CD4-positive, alpha-beta T cell (primary cell): ENCODE measurements at regions not wholly inside any gene's neighbourhood (a gene's known extent, or its start where the extent isn't known, plus 50 kb on each side); places are given as distances from the start of the nearest gene placed in this dataset.

Experiments
- ATAC-seq: fragments of 200-7000 bp; cut with Tn5 transposase; one replicate; pipeline ENCODE4 v1.10.0; 2022; ENCODE audit warnings: mild to moderate bottlenecking; ENCODE audit not compliant: poor library complexity
- CTCF ChIA-PET: fragments of 350-600 bp; sonication (Branson Sonifier 250); formaldehyde crosslinking; loops from one replicate; lab custom pipeline; 2021; ENCODE audit warnings: antibody characterized with exemption, inconsistent platforms; lab: Charles Lee
- POLR2A ChIA-PET: fragments of 350-600 bp; sonication (Branson Sonifier 250); formaldehyde crosslinking; loops from one replicate; lab custom pipeline; 2021; ENCODE audit warnings: antibody characterized with exemption, inconsistent platforms; lab: Charles Lee
- DNase-seq, 14 experiments: peaks; one replicate each; pipeline ENCODE4 v3.0.0-alpha.2; 2013 to 2020; ENCODE audit warnings: mixed read lengths in 2 of 14
- H3K27ac ChIP-seq, 2 donors: one replicate each; pipeline versions ENCODE4 v1.5.1 to v1.7.0; 2013; ENCODE audit warnings: low read length in 2 of 2, low read depth in 1 of 2, mild to moderate bottlenecking in 1 of 2
- H3K27me3 ChIP-seq, 2 experiments: 1 replicate in 1 of 2; 2 replicates in 1 of 2; pipeline versions ENCODE4 v1.6.1 to v1.7.0; 2013; ENCODE audit warnings: low read length in 2 of 2, control low read depth in 1 of 2, mild to moderate bottlenecking in 1 of 2, moderate library complexity in 1 of 2; ENCODE audit not compliant: insufficient read depth in 2 of 2, control insufficient read depth in 1 of 2
- H3K36me3 ChIP-seq: one replicate; pipeline ENCODE4 v1.6.1; 2013; ENCODE audit warnings: low read length, control low read depth; ENCODE audit not compliant: insufficient read depth
- H3K4me1 ChIP-seq: one replicate; pipeline ENCODE4 v1.6.1; 2013; ENCODE audit warnings: low read length, control low read depth; ENCODE audit not compliant: insufficient read depth
- H3K4me3 ChIP-seq: one replicate; pipeline ENCODE4 v1.5.1; 2013; ENCODE audit warnings: mild to moderate bottlenecking, low read length, moderate library complexity
- H3K9me3 ChIP-seq, 2 experiments: 1 replicate in 1 of 2; 2 replicates in 1 of 2; pipeline versions ENCODE4 v1.6.1 to v1.7.0; 2013; ENCODE audit warnings: low read length in 2 of 2, mild to moderate bottlenecking in 2 of 2, control low read depth in 1 of 2, moderate library complexity in 1 of 2; ENCODE audit not compliant: control insufficient read depth in 1 of 2, insufficient read depth in 1 of 2
- H3K27ac Mint-ChIP-seq: one replicate; pipeline ENCODE4 v1.8.0; 2020; ENCODE audit warnings: mixed read lengths
- H3K27me3 Mint-ChIP-seq: one replicate; pipeline ENCODE4 v1.8.0; 2021; ENCODE audit warnings: mixed read lengths
- H3K36me3 Mint-ChIP-seq: one replicate; pipeline ENCODE4 v1.8.0; 2021; ENCODE audit warnings: low read depth, mixed read lengths
- H3K4me1 Mint-ChIP-seq: one replicate; pipeline ENCODE4 v1.8.0; 2021; ENCODE audit warnings: low read depth, mixed read lengths
- H3K4me3 Mint-ChIP-seq: one replicate; pipeline ENCODE4 v1.8.0; 2020; ENCODE audit warnings: mild to moderate bottlenecking, mixed read lengths
- H3K9me3 Mint-ChIP-seq: one replicate; pipeline ENCODE4 v1.8.0; 2020; ENCODE audit warnings: mixed read lengths
- intact Hi-C, 2 experiments: fragments of 100-400 bp; cut with DNase I in 1 of 2; cut with micrococcal nuclease in 1 of 2; formaldehyde crosslinking; loops; one replicate each; pipeline versions ENCODE4 v1.15.1 to v1.9.0; 2023 to 2025; cut with DNase I, micrococcal nuclease
- TF ChIP-seq, protein P1 (sequence below): fragments of 200-600 bp; IDR thresholded peaks from one replicate; pipeline ENCODE4 v1.8.0; 2022; ENCODE audit warnings: antibody characterized with exemption, mild to moderate bottlenecking

DNA sequence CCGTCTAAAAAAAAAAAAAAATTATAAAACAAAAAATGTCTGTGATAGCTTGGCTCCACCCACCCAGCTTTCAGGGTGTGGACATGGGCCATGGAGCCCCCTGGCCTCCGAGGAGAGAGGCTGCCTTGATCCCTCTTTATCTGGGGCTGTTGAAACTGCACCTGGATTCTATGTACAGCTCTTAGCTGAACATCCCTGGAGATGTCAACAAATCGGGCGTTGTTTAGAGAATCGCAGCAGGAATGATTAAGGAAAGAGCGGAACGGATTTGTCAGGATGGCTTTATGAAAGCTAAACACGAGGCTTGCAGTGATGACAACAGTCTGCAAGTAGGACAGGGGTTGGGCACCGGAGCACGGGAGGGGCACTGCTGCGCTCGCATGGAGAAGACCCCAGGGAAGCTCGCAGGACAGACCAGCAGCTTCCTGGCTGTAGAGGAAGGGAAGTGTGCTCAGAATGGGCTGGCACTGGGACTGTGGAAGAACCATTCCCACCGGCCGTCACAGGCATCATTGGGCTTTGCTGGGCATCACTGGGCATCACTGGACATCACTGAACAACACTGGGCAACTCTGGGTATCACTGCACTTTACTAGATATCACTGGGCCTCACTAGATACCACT is 195.8 kb upstream of the FOXF1 start:
- H3K27me3 Mint-ChIP-seq, result peaks cover 10% of the 10 kb centered on the region
- H3K27ac Mint-ChIP-seq, result no peak overlapping the region
- no peaks in the 10 kb centered on the region for H3K4me1 ChIP-seq
- ATAC-seq (no peak), DNase-seq (no peak)
- intact Hi-C loops, result no loop called here
- H3K27ac ChIP-seq, result no peak overlapping the region
- no peaks in the 10 kb centered on the region for H3K9me3 ChIP-seq
- POLR2A ChIA-PET, result no interaction called here
- TF ChIP-seq, protein P1, sequence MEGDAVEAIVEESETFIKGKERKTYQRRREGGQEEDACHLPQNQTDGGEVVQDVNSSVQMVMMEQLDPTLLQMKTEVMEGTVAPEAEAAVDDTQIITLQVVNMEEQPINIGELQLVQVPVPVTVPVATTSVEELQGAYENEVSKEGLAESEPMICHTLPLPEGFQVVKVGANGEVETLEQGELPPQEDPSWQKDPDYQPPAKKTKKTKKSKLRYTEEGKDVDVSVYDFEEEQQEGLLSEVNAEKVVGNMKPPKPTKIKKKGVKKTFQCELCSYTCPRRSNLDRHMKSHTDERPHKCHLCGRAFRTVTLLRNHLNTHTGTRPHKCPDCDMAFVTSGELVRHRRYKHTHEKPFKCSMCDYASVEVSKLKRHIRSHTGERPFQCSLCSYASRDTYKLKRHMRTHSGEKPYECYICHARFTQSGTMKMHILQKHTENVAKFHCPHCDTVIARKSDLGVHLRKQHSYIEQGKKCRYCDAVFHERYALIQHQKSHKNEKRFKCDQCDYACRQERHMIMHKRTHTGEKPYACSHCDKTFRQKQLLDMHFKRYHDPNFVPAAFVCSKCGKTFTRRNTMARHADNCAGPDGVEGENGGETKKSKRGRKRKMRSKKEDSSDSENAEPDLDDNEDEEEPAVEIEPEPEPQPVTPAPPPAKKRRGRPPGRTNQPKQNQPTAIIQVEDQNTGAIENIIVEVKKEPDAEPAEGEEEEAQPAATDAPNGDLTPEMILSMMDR, result no peak
- no peaks in the 10 kb centered on the region for H3K36me3 ChIP-seq
- no peak overlapping the region for H3K4me3 Mint-ChIP-seq
- H3K4me1 Mint-ChIP-seq, result no peaks in the 10 kb centered on the region
- no peaks in the 10 kb centered on the region for H3K9me3 Mint-ChIP-seq
- no peak overlapping the region for H3K4me3 ChIP-seq
- H3K27me3 ChIP-seq, result peaks cover 0 to 3% of the 10 kb centered on the region in 2 experiments
- CTCF ChIA-PET, result no interaction called here
- no peaks in the 10 kb centered on the region for H3K36me3 Mint-ChIP-seq

DNA sequence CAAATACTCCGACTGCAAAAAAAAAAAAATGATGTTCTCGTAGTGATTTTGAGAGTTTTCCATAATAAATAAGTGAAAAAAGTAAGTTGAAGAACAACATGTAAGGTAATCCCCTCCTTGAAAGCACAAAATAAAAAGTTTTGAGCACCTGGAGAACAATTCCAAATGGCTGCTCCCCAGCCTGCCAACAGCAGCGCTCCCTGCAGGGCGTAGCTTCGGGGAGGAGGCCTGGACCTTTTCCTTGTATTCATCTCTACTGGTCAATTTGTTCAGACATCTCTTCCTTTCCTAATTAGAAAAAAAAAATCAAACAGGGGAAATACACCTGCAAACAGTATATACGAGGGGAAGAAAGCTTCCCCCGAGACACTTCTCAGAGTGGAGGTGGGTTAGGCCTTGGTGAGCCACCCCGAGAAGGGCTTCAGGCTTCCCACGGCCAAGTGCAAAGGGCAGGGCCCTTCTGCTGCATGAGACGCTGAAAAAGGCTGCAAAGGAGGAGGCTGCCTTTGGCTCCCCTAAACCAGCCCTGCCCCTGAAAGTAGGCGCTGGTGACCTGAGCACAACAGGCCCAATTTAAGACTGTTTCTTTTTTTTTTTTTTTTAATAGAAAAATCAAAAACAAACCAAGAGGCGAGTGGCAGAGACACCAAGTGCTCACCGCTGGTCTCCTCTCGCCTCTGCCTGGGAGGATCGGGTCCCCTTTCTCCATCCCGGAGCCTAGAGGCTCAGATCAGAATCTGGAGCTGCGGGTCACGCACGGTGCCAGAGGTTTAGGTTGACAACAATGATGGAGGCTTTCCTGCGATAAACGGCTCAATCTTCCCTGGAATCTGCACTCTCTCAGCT is 193.1 kb upstream of the FOXF1 start:
- Histone ChIP-seq H3K4me3 (no peak overlapping the region), H3K4me1 (no peaks in the 10 kb centered on the region), H3K27ac (no peak overlapping the region), H3K9me3 (no peaks in the 10 kb centered on the region), H3K27me3 (peaks cover 0 to 4% of the 10 kb centered on the region in 2 experiments), H3K36me3 (no peaks in the 10 kb centered on the region)
- H3K4me1 Mint-ChIP-seq, result no peaks in the 10 kb centered on the region
- H3K27me3 Mint-ChIP-seq, result peaks cover 11% of the 10 kb centered on the region
- H3K4me3 Mint-ChIP-seq, result no peak overlapping the region
- intact Hi-C loops, result no loop called here
- no peaks in the 10 kb centered on the region for H3K9me3 Mint-ChIP-seq
- ATAC-seq (peak; percentile 34), DNase-seq (peak in 1 of 14 experiments; percentile 8)
- ChIA-PET POLR2A (interaction anchor here (0.5 kb wide), 1 partner anchor 527 kb away, joined by 3 read pairs; no protein-coding TSS in a partner anchor), CTCF (no interaction called here)
- TF ChIP-seq, protein P1, result no peak
- H3K27ac Mint-ChIP-seq, result no peak overlapping the region
- H3K36me3 Mint-ChIP-seq, result no peaks in the 10 kb centered on the region

DNA sequence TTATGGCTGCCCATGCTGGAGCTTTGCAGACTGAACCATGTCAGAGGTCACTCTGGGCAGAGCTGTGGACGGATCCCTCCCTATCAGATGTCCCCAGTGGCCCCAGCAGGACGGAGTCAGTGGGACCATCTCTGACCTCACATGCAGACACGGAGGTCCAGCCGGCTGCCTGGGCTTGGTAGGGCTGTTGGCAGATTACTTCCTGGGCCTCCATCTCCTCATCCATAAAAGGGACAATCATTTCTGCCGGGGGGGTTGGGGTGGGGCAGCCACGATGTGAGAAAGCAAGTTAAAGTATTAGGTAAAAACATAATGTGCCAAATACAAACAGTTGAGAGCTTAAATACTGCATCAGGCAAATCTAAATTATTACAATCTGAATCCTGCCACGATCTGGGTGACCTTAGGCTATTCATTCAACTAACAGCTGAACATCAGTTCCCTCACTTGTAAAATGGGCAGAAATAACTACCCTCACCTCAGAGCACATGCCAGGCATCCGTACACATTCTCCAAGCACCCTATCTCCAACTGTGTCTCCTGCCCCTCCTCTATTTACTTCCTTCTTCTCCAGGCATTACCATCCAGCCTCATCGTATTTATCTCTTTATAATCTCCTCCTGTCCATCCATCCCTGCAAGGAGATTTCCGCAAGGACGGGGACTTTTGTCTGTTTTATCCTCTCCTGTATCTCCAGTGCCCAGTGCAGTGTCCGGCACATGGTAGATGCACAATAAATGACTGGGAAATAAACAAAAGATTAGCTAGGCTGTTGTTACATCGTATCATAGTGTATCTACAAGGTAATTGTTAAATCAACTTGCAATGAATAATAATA is 192.3 kb upstream of the FOXF1 start:
- ChIA-PET POLR2A (no interaction called here), CTCF (no interaction called here)
- Histone ChIP-seq H3K27ac (no peak overlapping the region), H3K4me3 (no peak overlapping the region), H3K9me3 (no peaks in the 10 kb centered on the region), H3K4me1 (no peaks in the 10 kb centered on the region), H3K27me3 (peaks cover 0 to 4% of the 10 kb centered on the region in 2 experiments), H3K36me3 (no peaks in the 10 kb centered on the region)
- Mint-ChIP-seq H3K4me3 (no peak overlapping the region), H3K27ac (no peak overlapping the region), H3K36me3 (no peaks in the 10 kb centered on the region), H3K4me1 (no peaks in the 10 kb centered on the region), H3K27me3 (peaks cover 14% of the 10 kb centered on the region), H3K9me3 (no peaks in the 10 kb centered on the region)
- DNase-seq (peak in 1 of 14 experiments; percentile 15), ATAC-seq (no peak)
- intact Hi-C loops, result no loop called here
- TF ChIP-seq, protein P1, result no peak
